ENCODE measurements at regions not wholly inside any gene's neighbourhood (a gene's known extent, or its start where the extent isn't known, plus 50 kb on each side); places are given as distances from the start of the nearest gene placed in this dataset.
"Not testable (repeated sequence)": the region's sequence is repeated elsewhere in the genome, so short reads cannot be mapped to it uniquely, and the experiment has no call there.

DNA sequence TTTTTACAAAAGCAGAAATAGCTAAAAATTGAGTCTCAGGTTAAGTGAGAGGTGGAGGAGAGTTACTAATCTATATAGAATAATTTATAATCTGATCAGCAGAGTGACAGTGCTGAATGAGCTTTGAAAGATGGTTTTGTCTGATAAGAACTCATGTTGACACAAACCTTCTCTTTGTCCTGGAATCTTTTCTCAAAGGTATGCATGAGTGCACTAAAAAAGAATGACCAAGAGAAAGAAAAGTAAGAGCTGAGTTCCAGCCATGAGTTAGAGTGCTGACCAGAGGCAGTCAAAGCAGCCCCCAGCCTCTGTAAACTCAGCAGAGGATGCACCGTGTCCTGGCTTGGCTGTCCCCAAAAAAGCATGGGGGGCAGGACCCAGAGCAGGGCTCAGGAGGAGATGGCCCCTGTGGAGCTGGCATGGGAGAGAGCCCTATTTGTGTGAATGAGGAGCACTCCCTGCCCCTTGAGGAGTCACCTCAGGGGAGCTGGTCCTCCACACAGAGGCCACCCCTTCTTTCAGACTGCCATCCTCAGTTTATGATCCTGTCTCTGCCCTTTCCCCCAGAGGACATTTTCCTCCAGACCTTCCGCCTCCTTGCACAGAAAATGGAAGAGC is 129.8 kb downstream of the SEC23A start:
- H3K4me1 Mint-ChIP-seq, result no peaks in the 10 kb centered on the region
- H3K4me3 Mint-ChIP-seq, result no peak overlapping the region
- H3K9me3 Mint-ChIP-seq, result peaks cover 6% of the 10 kb centered on the region
- ATAC-seq (no peak), DNase-seq (no peak)
- no peaks in the 10 kb centered on the region for H3K36me3 Mint-ChIP-seq (ENCODE audit: low read depth)
- peaks cover 3% of the 10 kb centered on the region for H3K27me3 Mint-ChIP-seq
- H3K27ac Mint-ChIP-seq, result no peak overlapping the region

DNA sequence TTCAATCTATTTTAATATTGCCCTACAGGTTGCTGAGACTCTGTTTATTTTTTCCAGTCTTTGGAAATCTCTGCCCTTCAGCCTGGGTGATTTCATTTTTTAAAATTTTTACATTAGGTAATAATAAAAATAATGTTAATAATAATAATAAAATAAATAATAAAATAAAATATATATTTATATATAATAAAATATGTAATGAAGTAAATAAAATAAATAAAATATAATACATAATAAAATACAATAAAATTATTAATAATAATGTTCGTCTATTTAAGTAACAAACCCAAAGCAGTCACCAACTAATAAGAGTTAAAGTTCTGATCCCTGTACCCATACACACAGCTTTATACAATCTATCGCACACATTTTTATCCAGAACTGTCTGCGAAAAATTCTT is 130.5 kb downstream of the SEC23A start:
- H3K4me1 Mint-ChIP-seq, result no peaks in the 10 kb centered on the region
- H3K9me3 Mint-ChIP-seq, result no peaks in the 10 kb centered on the region
- no peaks in the 10 kb centered on the region for H3K36me3 Mint-ChIP-seq (ENCODE audit: low read depth)
- no peak overlapping the region for H3K27ac Mint-ChIP-seq
- peaks cover 3% of the 10 kb centered on the region for H3K27me3 Mint-ChIP-seq
- DNase-seq (no peak), ATAC-seq (no peak)
- no peak overlapping the region for H3K4me3 Mint-ChIP-seq

DNA sequence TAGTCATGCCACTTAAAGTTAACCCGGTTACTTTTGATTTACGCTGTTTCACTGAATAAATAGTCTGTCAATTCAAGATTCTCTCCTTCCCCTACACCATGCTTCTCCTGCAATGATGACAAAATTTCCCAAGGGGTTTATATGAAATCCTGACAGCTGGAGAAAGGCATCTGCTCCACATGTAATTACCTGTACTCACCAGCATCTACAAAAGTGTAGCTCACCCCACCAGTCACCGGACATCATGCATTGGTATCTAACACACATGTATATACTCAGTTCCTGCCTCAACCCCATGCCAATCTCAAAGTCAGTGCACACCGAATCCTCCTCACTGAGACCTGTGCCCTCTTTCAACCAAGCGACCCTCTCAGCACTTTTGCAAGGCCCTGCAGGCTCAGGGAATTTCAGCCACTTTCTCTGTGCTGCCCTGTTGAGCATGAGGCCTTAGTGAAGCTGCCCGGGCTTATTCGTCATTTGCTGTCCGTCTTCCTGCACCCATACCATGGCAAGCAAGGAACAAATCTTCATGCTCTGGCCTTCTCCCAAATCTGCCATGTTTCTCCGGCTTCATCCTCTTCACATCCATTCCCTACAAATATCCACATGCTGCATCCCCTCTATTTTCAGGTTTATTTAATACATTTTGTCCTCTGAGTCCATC is 131.6 kb downstream of the SEC23A start:
- H3K27ac Mint-ChIP-seq, result no peak overlapping the region
- ATAC-seq (no peak), DNase-seq (no peak)
- H3K4me1 Mint-ChIP-seq, result no peaks in the 10 kb centered on the region
- H3K9me3 Mint-ChIP-seq, result no peaks in the 10 kb centered on the region
- H3K27me3 Mint-ChIP-seq, result peaks cover 3% of the 10 kb centered on the region
- no peaks in the 10 kb centered on the region for H3K36me3 Mint-ChIP-seq (ENCODE audit: low read depth)
- H3K4me3 Mint-ChIP-seq, result no peak overlapping the region

DNA sequence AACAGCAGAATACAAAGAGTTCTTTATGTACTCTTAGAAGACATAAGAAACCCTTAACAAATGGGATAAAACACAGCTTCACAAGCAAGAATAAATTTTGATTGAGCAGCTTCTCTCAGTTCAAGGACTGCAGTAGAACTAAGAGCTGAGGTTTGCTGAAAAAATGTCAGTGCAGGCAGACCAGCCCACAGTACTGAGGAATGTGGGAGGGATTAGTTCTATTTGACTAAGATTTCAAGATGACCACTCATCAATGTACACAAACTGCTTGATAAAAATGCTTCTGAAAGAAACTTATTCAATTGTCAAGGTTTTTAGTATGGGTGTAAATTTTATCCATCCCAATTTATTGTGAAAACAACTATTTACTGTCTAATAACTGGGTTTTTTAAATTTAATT is 138.4 kb downstream of the SEC23A start:
- H3K36me3 Mint-ChIP-seq (ENCODE audit: low read depth), result no peaks in the 10 kb centered on the region
- no peaks in the 10 kb centered on the region for H3K27me3 Mint-ChIP-seq
- no peaks in the 10 kb centered on the region for H3K9me3 Mint-ChIP-seq
- no peak for DNase-seq
- H3K27ac Mint-ChIP-seq, result no peak overlapping the region
- no peak for ATAC-seq
- H3K4me1 Mint-ChIP-seq, result no peaks in the 10 kb centered on the region
- H3K4me3 Mint-ChIP-seq, result no peak overlapping the region

DNA sequence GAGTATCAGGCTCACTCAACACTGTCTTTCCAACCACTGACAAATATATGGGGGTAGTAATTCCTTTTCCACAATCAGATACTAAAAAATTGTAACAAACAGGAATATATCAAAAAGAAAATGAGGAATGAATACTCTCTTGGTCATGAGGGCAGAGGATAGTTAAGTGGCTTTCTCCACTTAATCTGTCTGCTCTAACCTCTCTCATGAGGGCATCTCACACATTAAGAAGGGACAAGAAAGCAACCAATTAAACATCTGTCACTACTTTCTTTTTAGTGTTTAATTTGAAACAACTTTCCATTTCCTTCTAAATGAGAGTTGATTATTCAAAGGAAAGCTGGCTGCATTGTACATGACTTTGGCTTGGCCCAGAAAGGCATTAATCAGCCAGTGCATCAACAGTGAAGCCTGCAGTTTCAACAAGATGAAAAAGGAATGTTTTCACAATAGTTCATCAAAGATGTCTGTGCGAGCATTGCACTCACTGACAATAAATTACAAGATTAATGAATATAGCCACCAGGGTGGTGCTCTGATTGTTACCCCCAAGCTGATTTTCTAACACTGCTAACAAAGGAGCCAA is 142.0 kb downstream of the SEC23A start:
- no peak for DNase-seq
- Mint-ChIP-seq H3K27me3 (peaks cover 2% of the 10 kb centered on the region), H3K36me3 (ENCODE audit: low read depth) (no peaks in the 10 kb centered on the region), H3K4me3 (no peak overlapping the region), H3K4me1 (no peaks in the 10 kb centered on the region), H3K9me3 (no peaks in the 10 kb centered on the region), H3K27ac (no peak overlapping the region)
- ATAC-seq, result no peak

DNA sequence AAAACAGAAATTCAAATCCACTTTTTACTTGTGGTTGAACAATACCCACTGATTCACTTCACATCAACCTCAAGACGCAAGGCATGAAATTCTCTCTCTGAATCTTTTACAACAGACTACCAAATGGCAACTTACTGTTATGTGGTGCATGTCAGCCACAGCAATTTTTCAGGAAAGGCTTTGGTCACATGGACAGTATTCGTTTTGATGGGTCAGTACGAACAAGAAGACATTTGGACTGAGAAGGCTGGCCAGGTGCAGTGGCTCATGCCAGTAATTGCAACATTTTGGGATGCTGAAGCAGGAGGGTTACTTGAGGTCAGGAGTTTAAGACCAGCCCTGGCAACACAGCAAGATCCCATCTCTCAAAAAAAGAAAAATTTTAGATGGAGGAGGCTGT is 144.0 kb downstream of the SEC23A start:
- peaks cover 5% of the 10 kb centered on the region for H3K27me3 Mint-ChIP-seq
- no peak for DNase-seq
- H3K4me3 Mint-ChIP-seq, result no peak overlapping the region
- H3K4me1 Mint-ChIP-seq, result no peaks in the 10 kb centered on the region
- no peaks in the 10 kb centered on the region for H3K36me3 Mint-ChIP-seq (ENCODE audit: low read depth)
- no peaks in the 10 kb centered on the region for H3K9me3 Mint-ChIP-seq
- no peak overlapping the region for H3K27ac Mint-ChIP-seq
- no peak for ATAC-seq

DNA sequence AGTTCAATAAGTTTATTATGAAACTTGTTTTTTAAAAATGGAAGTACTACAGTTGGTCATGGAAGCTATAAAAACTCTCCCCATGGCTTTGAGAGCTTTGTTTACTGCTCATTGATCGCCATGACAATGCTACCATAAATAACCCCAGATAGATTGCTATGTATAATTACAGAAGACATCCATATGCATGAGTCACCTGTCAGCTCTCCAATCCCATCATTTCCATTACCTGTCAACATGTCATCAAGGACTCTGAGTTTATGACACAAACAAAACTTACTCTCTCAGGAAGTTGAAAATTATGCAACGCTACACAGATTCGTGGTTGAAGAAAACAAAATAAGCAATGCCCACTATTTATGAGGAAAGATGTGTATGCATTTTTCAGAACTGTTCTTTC is 144.4 kb downstream of the SEC23A start:
- no peaks in the 10 kb centered on the region for H3K36me3 Mint-ChIP-seq (ENCODE audit: low read depth)
- DNase-seq (no peak), ATAC-seq (no peak)
- H3K27me3 Mint-ChIP-seq, result peaks cover 5% of the 10 kb centered on the region
- no peaks in the 10 kb centered on the region for H3K4me1 Mint-ChIP-seq
- no peak overlapping the region for H3K27ac Mint-ChIP-seq
- H3K9me3 Mint-ChIP-seq, result no peaks in the 10 kb centered on the region
- H3K4me3 Mint-ChIP-seq, result no peak overlapping the region

DNA sequence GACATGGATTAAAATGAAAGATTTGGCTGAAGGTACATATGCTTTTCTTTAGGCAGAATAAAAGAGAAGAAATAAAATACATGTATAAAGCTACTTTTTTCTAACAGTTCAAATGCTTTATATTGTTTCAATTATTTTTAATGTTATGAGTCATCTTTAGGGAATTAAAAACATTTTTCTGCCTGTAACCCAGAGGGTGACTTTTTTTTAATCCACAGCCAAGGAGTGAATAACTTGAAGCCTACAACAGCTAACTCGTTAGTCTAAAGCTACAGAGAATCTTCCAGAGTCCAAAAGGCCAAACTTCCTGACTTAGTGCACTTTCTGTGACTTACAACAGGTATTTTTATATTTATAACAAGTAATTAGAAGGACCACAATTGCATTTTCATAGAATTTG is 151.6 kb downstream of the SEC23A start:
- H3K9me3 Mint-ChIP-seq, result no peaks in the 10 kb centered on the region
- H3K4me1 Mint-ChIP-seq, result no peaks in the 10 kb centered on the region
- DNase-seq, result no peak

DNA sequence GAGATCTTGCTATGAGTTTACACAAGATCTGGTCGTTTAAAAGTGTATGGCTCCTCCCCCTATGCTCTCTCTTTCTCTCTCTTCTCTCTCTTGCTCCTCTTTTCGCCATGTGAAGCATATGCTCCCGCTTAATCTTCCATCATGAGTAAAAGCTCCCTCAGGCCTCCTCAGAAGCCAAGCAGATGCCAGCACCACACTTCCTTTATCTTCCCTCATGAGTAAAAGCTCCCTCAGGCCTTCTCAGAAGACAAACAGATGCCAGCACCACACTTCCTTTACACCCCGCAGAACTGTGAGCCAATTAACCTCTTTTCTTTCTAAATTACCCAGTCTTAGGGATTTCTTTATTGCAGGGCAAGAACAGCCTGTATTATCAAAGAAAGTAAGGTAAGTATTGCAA is 152.4 kb downstream of the SEC23A start:
- H3K36me3 Mint-ChIP-seq (ENCODE audit: low read depth), result no peaks in the 10 kb centered on the region
- DNase-seq (no peak), ATAC-seq (no peak)
- no peak overlapping the region for H3K27ac Mint-ChIP-seq
- no peak overlapping the region for H3K4me3 Mint-ChIP-seq
- no peaks in the 10 kb centered on the region for H3K4me1 Mint-ChIP-seq
- H3K9me3 Mint-ChIP-seq, result no peaks in the 10 kb centered on the region
- no peaks in the 10 kb centered on the region for H3K27me3 Mint-ChIP-seq

More for the DNA sequence above, 151.6 kb downstream of the SEC23A start:
- no peak overlapping the region for H3K4me3 Mint-ChIP-seq
- peaks cover 3% of the 10 kb centered on the region for H3K27me3 Mint-ChIP-seq
- no peaks in the 10 kb centered on the region for H3K36me3 Mint-ChIP-seq (ENCODE audit: low read depth)
- H3K27ac Mint-ChIP-seq, result no peak overlapping the region
- no peak for ATAC-seq

DNA sequence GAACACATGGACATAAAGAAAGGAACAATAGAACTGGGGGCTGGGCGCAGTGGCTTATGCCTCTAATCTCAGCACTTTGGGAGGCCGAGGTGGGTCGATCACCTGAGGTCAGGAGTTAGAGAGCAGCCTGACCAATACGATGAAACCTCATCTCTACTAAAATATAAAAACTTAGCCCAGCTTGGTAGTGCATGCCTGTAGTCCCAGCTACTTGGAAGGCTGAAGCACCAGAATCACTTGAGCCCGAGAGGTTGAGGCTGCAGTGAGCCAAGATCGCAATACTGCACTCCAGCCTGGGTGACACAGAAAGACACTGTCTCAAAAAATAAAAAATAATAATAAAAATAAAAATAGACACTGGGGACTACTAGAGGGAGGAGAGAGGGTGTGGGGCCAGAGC is 154.5 kb downstream of the SEC23A start:
- no peak overlapping the region for H3K4me3 Mint-ChIP-seq
- no peaks in the 10 kb centered on the region for H3K36me3 Mint-ChIP-seq (ENCODE audit: low read depth)
- H3K4me1 Mint-ChIP-seq, result no peaks in the 10 kb centered on the region
- no peaks in the 10 kb centered on the region for H3K27me3 Mint-ChIP-seq
- H3K9me3 Mint-ChIP-seq, result no peaks in the 10 kb centered on the region
- H3K27ac Mint-ChIP-seq, result no peak overlapping the region
- no peak for ATAC-seq
- DNase-seq, result no peak

DNA sequence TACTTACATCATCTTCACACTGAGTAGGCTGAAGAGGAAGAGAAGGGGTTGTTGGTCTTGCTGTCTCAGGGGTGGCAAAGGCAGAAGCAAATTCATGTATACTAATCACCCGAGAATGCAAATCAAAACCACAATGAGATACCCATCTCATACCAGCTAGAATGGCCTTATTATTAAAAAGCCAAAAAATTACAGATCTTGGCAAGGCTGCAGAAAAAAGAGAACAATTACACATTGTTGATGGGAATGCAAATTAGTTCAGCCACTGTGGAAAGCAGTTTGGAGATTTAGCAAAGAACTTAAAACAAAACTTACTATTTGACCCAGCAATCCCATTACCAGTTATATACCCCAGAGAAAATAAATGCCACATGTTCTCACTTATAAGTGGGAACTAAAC is 154.9 kb downstream of the SEC23A start:
- Mint-ChIP-seq H3K9me3 (no peaks in the 10 kb centered on the region), H3K27me3 (no peaks in the 10 kb centered on the region), H3K4me3 (no peak overlapping the region), H3K36me3 (ENCODE audit: low read depth) (no peaks in the 10 kb centered on the region), H3K27ac (no peak overlapping the region), H3K4me1 (no peaks in the 10 kb centered on the region)
- no peak for ATAC-seq
- no peak for DNase-seq

DNA sequence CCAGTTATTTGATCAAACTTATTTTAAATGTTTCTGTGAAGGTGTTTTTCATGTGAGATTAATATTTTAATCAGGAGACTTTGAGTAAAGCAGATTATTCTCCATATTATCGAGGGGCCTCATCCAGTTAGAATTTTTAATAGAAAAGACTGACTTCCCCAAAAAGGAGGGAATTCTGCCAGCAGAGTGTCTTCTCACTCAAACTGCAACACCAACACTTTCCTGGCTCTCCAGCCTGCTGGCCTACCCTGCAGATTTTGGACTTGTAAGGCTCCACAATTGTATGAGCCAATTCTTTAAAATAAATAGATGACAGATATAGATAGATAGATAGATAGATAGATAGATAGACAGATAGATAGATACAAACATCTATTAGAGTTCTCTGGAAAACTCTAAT is 155.7 kb downstream of the SEC23A start:
- no peaks in the 10 kb centered on the region for H3K27me3 Mint-ChIP-seq
- H3K9me3 Mint-ChIP-seq, result no peaks in the 10 kb centered on the region
- DNase-seq (no peak), ATAC-seq (no peak)
- H3K4me1 Mint-ChIP-seq, result no peaks in the 10 kb centered on the region
- H3K27ac Mint-ChIP-seq, result no peak overlapping the region
- no peak overlapping the region for H3K4me3 Mint-ChIP-seq
- H3K36me3 Mint-ChIP-seq (ENCODE audit: low read depth), result no peaks in the 10 kb centered on the region

DNA sequence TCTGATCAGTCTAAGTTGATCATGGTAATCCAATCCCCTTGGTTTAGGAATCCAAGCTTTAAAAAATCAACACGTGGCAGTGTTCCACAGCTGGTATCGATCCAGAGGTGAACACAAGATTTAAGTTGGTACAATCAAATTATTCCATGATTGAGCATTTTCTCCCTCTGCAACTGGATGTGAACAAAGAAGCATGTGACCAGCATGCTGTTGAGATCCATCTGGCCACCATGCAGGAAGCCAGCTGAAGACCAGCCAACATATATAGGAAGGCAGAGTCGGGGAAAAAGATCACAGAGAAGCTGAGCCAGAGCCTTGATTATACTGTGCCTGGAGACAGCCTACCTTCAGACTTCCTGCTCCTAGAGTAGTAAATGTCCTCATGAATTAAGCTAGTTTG is 158.3 kb downstream of the SEC23A start:
- H3K4me1 Mint-ChIP-seq, result no peaks in the 10 kb centered on the region
- DNase-seq (no peak), ATAC-seq (no peak)
- H3K9me3 Mint-ChIP-seq, result no peaks in the 10 kb centered on the region
- H3K36me3 Mint-ChIP-seq (ENCODE audit: low read depth), result no peaks in the 10 kb centered on the region
- H3K27ac Mint-ChIP-seq, result no peak overlapping the region
- H3K27me3 Mint-ChIP-seq, result no peaks in the 10 kb centered on the region
- no peak overlapping the region for H3K4me3 Mint-ChIP-seq

DNA sequence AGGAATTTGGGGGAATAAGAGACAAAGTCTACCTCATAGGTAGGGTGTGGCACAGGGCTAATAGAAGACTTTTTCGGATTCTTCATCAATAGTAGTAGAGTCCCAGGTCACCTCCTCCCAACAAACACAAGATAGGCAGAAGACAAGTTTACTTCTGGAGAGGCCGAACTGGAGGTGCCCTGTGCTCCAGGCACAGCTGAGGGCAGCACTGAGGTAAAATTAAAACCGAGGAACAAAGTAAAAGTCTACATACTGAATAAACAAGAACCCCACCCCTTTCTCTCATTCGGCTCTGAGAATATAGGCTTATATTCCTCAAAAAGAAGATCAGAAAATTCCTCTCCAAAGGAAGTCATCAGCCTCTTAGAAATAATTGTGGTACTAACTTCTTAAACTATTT is 161.5 kb downstream of the SEC23A start:
- DNase-seq (no peak), ATAC-seq (no peak)
- Mint-ChIP-seq H3K27ac (no peak overlapping the region), H3K36me3 (ENCODE audit: low read depth) (no peaks in the 10 kb centered on the region), H3K4me3 (no peak overlapping the region), H3K9me3 (no peaks in the 10 kb centered on the region), H3K27me3 (no peaks in the 10 kb centered on the region), H3K4me1 (no peaks in the 10 kb centered on the region)

DNA sequence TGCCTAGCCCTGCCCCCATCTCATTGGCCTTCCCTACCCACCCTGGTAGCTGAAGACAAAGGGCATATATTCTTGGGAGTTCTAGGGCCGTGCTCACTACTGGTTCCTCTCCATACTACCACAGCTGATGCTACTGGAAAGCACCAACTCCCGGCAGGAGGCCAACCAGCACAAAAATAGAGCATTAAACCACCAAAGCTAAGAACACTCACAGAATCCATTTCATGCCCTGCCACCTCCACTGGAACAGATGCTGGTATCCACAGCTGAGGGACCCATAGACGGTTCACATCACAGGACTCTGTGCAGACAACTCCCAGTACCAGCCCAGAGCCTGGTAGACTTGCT is 170.4 kb downstream of the SEC23A start:
- H3K9me3 Mint-ChIP-seq; H3K4me3 Mint-ChIP-seq; H3K36me3 Mint-ChIP-seq (ENCODE audit: low read depth); H3K27me3 Mint-ChIP-seq; ATAC-seq; H3K27ac Mint-ChIP-seq; H3K4me1 Mint-ChIP-seq; DNase-seq: not testable (repeated sequence)
